CD4-positive, CD25-positive, alpha-beta regulatory T cell (primary cell): ENCODE measurements at regions not wholly inside any gene's neighbourhood (a gene's known extent, or its start where the extent isn't known, plus 50 kb on each side); places are given as distances from the start of the nearest gene placed in this dataset.

ENCODE experiments used
- ATAC-seq, 2 donors: fragments of 150-1000 bp; cut with Tn5 transposase; one replicate each; pipeline ENCODE4 v1.10.0; 2021; ENCODE audit warnings: low read depth in 2 of 2, moderate number of reproducible peaks in 2 of 2, moderate library complexity in 1 of 2
- DNase-seq, 3 donors: peaks; one replicate each; pipeline versions ENCODE4 v3.0.0 to v3.0.0-alpha.2; 2012 to 2022; ENCODE audit warnings: mixed read lengths in 1 of 3
- H3K27ac ChIP-seq: one replicate; pipeline ENCODE4 v1.7.0; 2013; ENCODE audit warnings: mild to moderate bottlenecking, low read length; ENCODE audit not compliant: insufficient read depth, poor library complexity, severe bottlenecking
- H3K27me3 ChIP-seq: one replicate; pipeline ENCODE4 v1.7.0; 2013; ENCODE audit warnings: low read length; ENCODE audit not compliant: control insufficient read depth, insufficient read depth
- H3K36me3 ChIP-seq: one replicate; pipeline ENCODE4 v1.7.0; 2013; ENCODE audit warnings: mild to moderate bottlenecking, low read length, moderate library complexity; ENCODE audit not compliant: control insufficient read depth, insufficient read depth
- H3K4me1 ChIP-seq: 2 replicates; pipeline ENCODE4 v1.7.0; 2013; ENCODE audit warnings: mild to moderate bottlenecking, low read length; ENCODE audit not compliant: insufficient read depth, control insufficient read depth, poor library complexity, severe bottlenecking
- H3K4me3 ChIP-seq: one replicate; pipeline ENCODE4 v1.7.0; 2013; ENCODE audit warnings: low read depth, mild to moderate bottlenecking, low read length, moderate library complexity
- H3K9me3 ChIP-seq, 2 experiments: 1 replicate in 1 of 2; 2 replicates in 1 of 2; pipeline ENCODE4 v1.7.0; 2013; ENCODE audit warnings: low read length in 2 of 2, mild to moderate bottlenecking in 1 of 2, moderate library complexity in 1 of 2; ENCODE audit not compliant: control insufficient read depth in 2 of 2
- H3K27ac Mint-ChIP-seq, 3 donors: one replicate each; pipeline ENCODE4 v1.8.0; 2020 to 2022; ENCODE audit warnings: mild to moderate bottlenecking in 3 of 3, mixed read lengths in 3 of 3, moderate library complexity in 2 of 3
- H3K27me3 Mint-ChIP-seq: one replicate; pipeline ENCODE4 v1.8.0; 2022; ENCODE audit warnings: mild to moderate bottlenecking, mixed read lengths
- H3K36me3 Mint-ChIP-seq: one replicate; pipeline ENCODE4 v1.8.0; 2020; ENCODE audit warnings: mixed read lengths
- H3K4me1 Mint-ChIP-seq, 4 donors: one replicate each; pipeline ENCODE4 v1.8.0; 2020 to 2022; ENCODE audit warnings: mixed read lengths in 4 of 4, mild to moderate bottlenecking in 1 of 4
- H3K4me3 Mint-ChIP-seq, 4 donors: one replicate each; pipeline ENCODE4 v1.8.0; 2020 to 2022; ENCODE audit warnings: mild to moderate bottlenecking in 4 of 4, mixed read lengths in 4 of 4, moderate library complexity in 3 of 4
- H3K9me3 Mint-ChIP-seq, 7 donors: one replicate each; pipeline ENCODE4 v1.8.0; 2020 to 2022; ENCODE audit warnings: mixed read lengths in 7 of 7, mild to moderate bottlenecking in 3 of 7, moderate library complexity in 2 of 7

- no peaks in the 10 kb centered on the region for H3K9me3 Mint-ChIP-seq
- no peak overlapping the region for H3K27ac Mint-ChIP-seq
- Histone ChIP-seq H3K9me3 (no peaks in the 10 kb centered on the region), H3K4me3 (no peak overlapping the region), H3K27ac (no peak overlapping the region), H3K27me3 (peaks cover 2% of the 10 kb centered on the region), H3K36me3 (no peaks in the 10 kb centered on the region), H3K4me1 (no peaks in the 10 kb centered on the region)
- H3K27me3 Mint-ChIP-seq = peaks cover 10% of the 10 kb centered on the region
- ATAC-seq (no peak), DNase-seq (peak in 2 of 3 donors; percentile 7 to 39)
- no peaks in the 10 kb centered on the region for H3K36me3 Mint-ChIP-seq
- H3K4me1 Mint-ChIP-seq = no peaks in the 10 kb centered on the region
- no peak overlapping the region for H3K4me3 Mint-ChIP-seq
Measured at GRCh38 chr4:55184600-55185523, 59.5 kb upstream of the KDR start.

GRCh38 chr4:55186123-55186522 is 60.7 kb upstream of the KDR start:
- Mint-ChIP-seq H3K4me1 (no peaks in the 10 kb centered on the region), H3K4me3 (no peak overlapping the region), H3K27me3 (peaks cover 10% of the 10 kb centered on the region), H3K27ac (no peak overlapping the region), H3K36me3 (no peaks in the 10 kb centered on the region), H3K9me3 (peaks cover 0 to 4% (median 0%) of the 10 kb centered on the region in 7 donors)
- Histone ChIP-seq H3K4me1 (no peaks in the 10 kb centered on the region), H3K4me3 (no peak overlapping the region), H3K27me3 (no peaks in the 10 kb centered on the region), H3K27ac (no peak overlapping the region), H3K36me3 (no peaks in the 10 kb centered on the region), H3K9me3 (no peaks in the 10 kb centered on the region)
- ATAC-seq (no peak), DNase-seq (no peak)

- H3K4me1 Mint-ChIP-seq = no peaks in the 10 kb centered on the region
Measured at GRCh38 chr4:55186700-55187099, 61.3 kb upstream of the KDR start.

GRCh38 chr4:55214172-55214571 is 88.8 kb upstream of the KDR start:
- Histone ChIP-seq H3K36me3 (no peaks in the 10 kb centered on the region), H3K4me3 (no peak overlapping the region), H3K9me3 (no peaks in the 10 kb centered on the region), H3K4me1 (no peaks in the 10 kb centered on the region), H3K27me3 (no peaks in the 10 kb centered on the region), H3K27ac (no peak overlapping the region)
- DNase-seq = no peak
- Mint-ChIP-seq H3K9me3 (peaks cover 0 to 7% (median 2%) of the 10 kb centered on the region in 7 donors), H3K4me3 (no peak overlapping the region), H3K27ac (no peak overlapping the region), H3K36me3 (no peaks in the 10 kb centered on the region), H3K27me3 (peaks cover 4% of the 10 kb centered on the region), H3K4me1 (no peaks in the 10 kb centered on the region)
- ATAC-seq = no peak

More at GRCh38 chr4:55186700-55187099, 61.3 kb upstream of the KDR start:
- Histone ChIP-seq H3K4me1 (no peaks in the 10 kb centered on the region), H3K27ac (no peak overlapping the region), H3K27me3 (no peaks in the 10 kb centered on the region), H3K9me3 (no peaks in the 10 kb centered on the region), H3K4me3 (no peak overlapping the region), H3K36me3 (no peaks in the 10 kb centered on the region)
- Mint-ChIP-seq H3K36me3 (no peaks in the 10 kb centered on the region), H3K27ac (no peak overlapping the region), H3K4me3 (no peak overlapping the region), H3K9me3 (peaks cover 0 to 8% (median 0%) of the 10 kb centered on the region in 7 donors), H3K27me3 (peaks cover 10% of the 10 kb centered on the region)
- ATAC-seq (no peak), DNase-seq (no peak)

- Histone ChIP-seq H3K27ac (no peak overlapping the region), H3K9me3 (no peaks in the 10 kb centered on the region), H3K4me3 (no peak overlapping the region), H3K36me3 (no peaks in the 10 kb centered on the region), H3K27me3 (no peaks in the 10 kb centered on the region), H3K4me1 (no peaks in the 10 kb centered on the region)
- Mint-ChIP-seq H3K27me3 (peaks cover 4% of the 10 kb centered on the region), H3K4me3 (no peak overlapping the region), H3K27ac (no peak overlapping the region), H3K36me3 (no peaks in the 10 kb centered on the region), H3K4me1 (no peaks in the 10 kb centered on the region), H3K9me3 (peaks cover 0 to 6% (median 2%) of the 10 kb centered on the region in 7 donors)
- ATAC-seq (no peak), DNase-seq (no peak)
Measured at GRCh38 chr4:55215087-55215486, 89.7 kb upstream of the KDR start.

- no peaks in the 10 kb centered on the region for H3K4me1 ChIP-seq
- no peak overlapping the region for H3K27ac ChIP-seq
- no peaks in the 10 kb centered on the region for H3K36me3 Mint-ChIP-seq
- H3K27me3 Mint-ChIP-seq = peaks cover 4% of the 10 kb centered on the region
- H3K9me3 Mint-ChIP-seq = peaks cover 0 to 6% (median 0%) of the 10 kb centered on the region in 7 donors
- no peaks in the 10 kb centered on the region for H3K4me1 Mint-ChIP-seq
- DNase-seq (no peak), ATAC-seq (no peak)
- H3K27me3 ChIP-seq = no peaks in the 10 kb centered on the region
- H3K4me3 ChIP-seq = no peak overlapping the region
- no peaks in the 10 kb centered on the region for H3K36me3 ChIP-seq
- no peak overlapping the region for H3K27ac Mint-ChIP-seq
- H3K4me3 Mint-ChIP-seq = no peak overlapping the region
- H3K9me3 ChIP-seq = no peaks in the 10 kb centered on the region
Measured at GRCh38 chr4:55216863-55217635, 91.7 kb upstream of the KDR start.

GRCh38 chr4:55218041-55218440 is 92.6 kb upstream of the KDR start:
- DNase-seq = no peak
- Histone ChIP-seq H3K9me3 (no peaks in the 10 kb centered on the region), H3K27ac (no peak overlapping the region), H3K27me3 (no peaks in the 10 kb centered on the region), H3K4me3 (no peak overlapping the region), H3K36me3 (no peaks in the 10 kb centered on the region), H3K4me1 (no peaks in the 10 kb centered on the region)
- Mint-ChIP-seq H3K9me3 (peaks cover 0 to 3% (median 0%) of the 10 kb centered on the region in 7 donors), H3K27me3 (peaks cover 4% of the 10 kb centered on the region), H3K27ac (no peak overlapping the region), H3K4me1 (no peaks in the 10 kb centered on the region), H3K36me3 (no peaks in the 10 kb centered on the region), H3K4me3 (no peak overlapping the region)
- no peak for ATAC-seq
